Epithelial cell of esophagus (primary cell): ENCODE measurements at regions not wholly inside any gene's neighbourhood (a gene's known extent, or its start where the extent isn't known, plus 50 kb on each side); places are given as distances from the start of the nearest gene placed in this dataset.

Source experiments
- DNase-seq: peaks from one replicate; pipeline ENCODE4 v3.0.0; 2010; ENCODE audit warnings: low read depth
- H3K4me3 ChIP-seq: 2 replicates; pipeline ENCODE4 v1.5.1; 2011; ENCODE audit warnings: mild to moderate bottlenecking, low read length, control low read depth
- CTCF ChIP-seq: IDR thresholded peaks from 2 replicates; pipeline ENCODE4 v1.5.1; 2011; ENCODE audit warnings: low read depth, mild to moderate bottlenecking, low read length, control low read depth, inconsistent platforms; ENCODE audit not compliant: insufficient read depth; ENCODE audit errors: missing control alignments

GRCh38 chr21:35366394-35367080 lies 317.4 kb upstream of the RUNX1 start:
- TF ChIP-seq CTCF, result no peak
- no peak for DNase-seq
- H3K4me3 ChIP-seq, result no peak overlapping the region

GRCh38 chr21:35363458-35363857 lies 314.4 kb upstream of the RUNX1 start:
- no peak for DNase-seq
- no peak overlapping the region for H3K4me3 ChIP-seq
- TF ChIP-seq CTCF, result no peak

- no peak for DNase-seq
- no peak for TF ChIP-seq CTCF
- no peak overlapping the region for H3K4me3 ChIP-seq
Observed at GRCh38 chr21:35361988-35362387, 312.9 kb upstream of the RUNX1 start.

- DNase-seq, result no peak
- TF ChIP-seq CTCF, result no peak
- H3K4me3 ChIP-seq, result no peak overlapping the region
Observed at GRCh38 chr21:35360870-35361570, 311.9 kb upstream of the RUNX1 start.

- DNase-seq, result no peak
- no peak overlapping the region for H3K4me3 ChIP-seq
- no peak for TF ChIP-seq CTCF
Observed at GRCh38 chr21:35359076-35359475, 310.0 kb upstream of the RUNX1 start.

GRCh38 chr21:35358008-35358407 lies 308.9 kb upstream of the RUNX1 start:
- TF ChIP-seq CTCF, result no peak
- no peak overlapping the region for H3K4me3 ChIP-seq
- no peak for DNase-seq

- peak; percentile 63 for DNase-seq
Observed at GRCh38 chr21:35357041-35357780, 308.1 kb upstream of the RUNX1 start.

More at GRCh38 chr21:35357041-35357780, 308.1 kb upstream of the RUNX1 start:
- no peak for TF ChIP-seq CTCF
- no peak overlapping the region for H3K4me3 ChIP-seq
